DOHH2 (cell line): ENCODE measurements at regions not wholly inside any gene's neighbourhood (a gene's known extent, or its start where the extent isn't known, plus 50 kb on each side); places are given as distances from the start of the nearest gene placed in this dataset.

ENCODE experiments used
- H3F3A ChIP-seq: fragments of 200-600 bp; sonication (generic), shearing (Covaris generic); 2 replicates; pipeline ENCODE4 v1.6.0; 2016; ENCODE audit warnings: antibody characterized with exemption, mild to moderate bottlenecking; ENCODE audit not compliant: control insufficient read depth, insufficient read depth
- H3K27ac ChIP-seq: fragments of 200-600 bp; sonication (generic); 2 replicates; pipeline ENCODE4 v1.5.1; 2014; ENCODE audit warnings: low read depth, mild to moderate bottlenecking, low read length, moderate library complexity
- H3K27me3 ChIP-seq: fragments of 200-600 bp; sonication (generic); 2 replicates; pipeline ENCODE4 v1.6.1; 2014; ENCODE audit warnings: mild to moderate bottlenecking, low read length, mixed read lengths; ENCODE audit not compliant: control insufficient read depth
- H3K36me3 ChIP-seq: fragments of 200-600 bp; sonication (generic); 2 replicates; pipeline ENCODE4 v1.6.1; 2014; ENCODE audit warnings: mild to moderate bottlenecking, low read length, moderate library complexity, mixed read lengths; ENCODE audit not compliant: control insufficient read depth
- H3K4me1 ChIP-seq: fragments of 200-600 bp; sonication (generic); 2 replicates; pipeline ENCODE4 v1.6.1; 2014; ENCODE audit warnings: mild to moderate bottlenecking, low read length, mixed read lengths; ENCODE audit not compliant: control insufficient read depth
- H3K4me2 ChIP-seq: fragments of 200-600 bp; sonication (generic); 2 replicates; pipeline ENCODE4 v1.6.0; 2014; ENCODE audit warnings: mild to moderate bottlenecking, low read length, moderate library complexity
- H3K4me3 ChIP-seq: fragments of 200-600 bp; sonication (generic); 2 replicates; pipeline ENCODE4 v1.5.1; 2014; ENCODE audit warnings: mild to moderate bottlenecking, low read length, mixed read lengths
- H3K79me2 ChIP-seq: fragments of 200-600 bp; sonication (generic); 2 replicates; pipeline ENCODE4 v1.6.1; 2014; ENCODE audit warnings: mild to moderate bottlenecking, low read length, mixed read lengths; ENCODE audit not compliant: control insufficient read depth
- H3K9me2 ChIP-seq: fragments of 200-600 bp; sonication (generic); replicated peaks from 2 replicates; pipeline ENCODE4 v1.6.1; 2014; ENCODE audit warnings: mild to moderate bottlenecking, low read length, mixed read lengths; ENCODE audit not compliant: control insufficient read depth
- H3K9me3 ChIP-seq: fragments of 200-600 bp; sonication (generic); 2 replicates; pipeline ENCODE4 v1.6.1; 2014; ENCODE audit warnings: antibody characterized with exemption, low read length, mixed read lengths; ENCODE audit not compliant: control insufficient read depth, insufficient read depth
- H4K20me1 ChIP-seq: fragments of 200-600 bp; sonication (generic); 2 replicates; pipeline ENCODE4 v1.6.0; 2014; ENCODE audit warnings: low read depth, mild to moderate bottlenecking, antibody characterized with exemption, low read length, moderate library complexity; ENCODE audit not compliant: control insufficient read depth, insufficient read depth
- EZH2phosphoT487 ChIP-seq: fragments of 200-600 bp; sonication (generic); IDR thresholded peaks from 2 replicates; pipeline ENCODE4 v1.6.1; 2017; ENCODE audit warnings: borderline replicate concordance, mild to moderate bottlenecking, antibody characterized with exemption, low read length, moderate library complexity, mixed read lengths
- TF ChIP-seq, protein P1 (sequence below): fragments of 200-600 bp; sonication (generic); IDR thresholded peaks from one replicate; pipeline ENCODE4 v1.5.1; 2014; ENCODE audit warnings: antibody characterized with exemption, mild to moderate bottlenecking, low read depth, low read length; ENCODE audit not compliant: poor library complexity, severe bottlenecking

DNA sequence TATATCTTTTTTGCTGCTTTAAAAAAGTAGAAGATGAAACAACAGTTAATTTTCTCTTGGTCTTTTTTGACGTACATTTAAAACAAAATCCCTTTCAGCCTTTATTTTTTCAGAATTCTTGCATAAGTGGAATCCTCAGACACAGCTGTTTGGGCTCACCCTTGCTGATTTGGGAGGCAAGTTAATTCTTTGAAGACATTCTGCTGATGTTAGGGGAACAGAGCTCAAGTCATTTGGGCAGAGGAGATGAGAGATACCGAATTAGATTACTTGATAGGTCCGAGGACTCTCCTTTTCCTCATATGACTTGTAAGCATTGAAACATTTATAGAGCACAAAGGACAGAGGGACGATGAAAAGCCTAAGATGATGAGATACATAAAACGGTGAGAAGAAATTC lies 567.9 kb upstream of the CITED2 start:
- Histone ChIP-seq H3K9me3 (no peaks in the 10 kb centered on the region), H3K9me2 (no peaks in the 10 kb centered on the region), H3K79me2 (no peaks in the 10 kb centered on the region), H3K27ac (no peak overlapping the region), H3K4me1 (no peaks in the 10 kb centered on the region), H3K36me3 (no peaks in the 10 kb centered on the region), H4K20me1 (no peaks in the 10 kb centered on the region), H3F3A (no peaks in the 10 kb centered on the region), H3K4me3 (no peak overlapping the region), H3K4me2 (no peak overlapping the region), H3K27me3 (no peaks in the 10 kb centered on the region)
- TF ChIP-seq, protein P1, sequence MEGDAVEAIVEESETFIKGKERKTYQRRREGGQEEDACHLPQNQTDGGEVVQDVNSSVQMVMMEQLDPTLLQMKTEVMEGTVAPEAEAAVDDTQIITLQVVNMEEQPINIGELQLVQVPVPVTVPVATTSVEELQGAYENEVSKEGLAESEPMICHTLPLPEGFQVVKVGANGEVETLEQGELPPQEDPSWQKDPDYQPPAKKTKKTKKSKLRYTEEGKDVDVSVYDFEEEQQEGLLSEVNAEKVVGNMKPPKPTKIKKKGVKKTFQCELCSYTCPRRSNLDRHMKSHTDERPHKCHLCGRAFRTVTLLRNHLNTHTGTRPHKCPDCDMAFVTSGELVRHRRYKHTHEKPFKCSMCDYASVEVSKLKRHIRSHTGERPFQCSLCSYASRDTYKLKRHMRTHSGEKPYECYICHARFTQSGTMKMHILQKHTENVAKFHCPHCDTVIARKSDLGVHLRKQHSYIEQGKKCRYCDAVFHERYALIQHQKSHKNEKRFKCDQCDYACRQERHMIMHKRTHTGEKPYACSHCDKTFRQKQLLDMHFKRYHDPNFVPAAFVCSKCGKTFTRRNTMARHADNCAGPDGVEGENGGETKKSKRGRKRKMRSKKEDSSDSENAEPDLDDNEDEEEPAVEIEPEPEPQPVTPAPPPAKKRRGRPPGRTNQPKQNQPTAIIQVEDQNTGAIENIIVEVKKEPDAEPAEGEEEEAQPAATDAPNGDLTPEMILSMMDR, result no peak
- TF ChIP-seq EZH2phosphoT487, result no peak

- Histone ChIP-seq H3K36me3 (no peaks in the 10 kb centered on the region), H3K4me3 (no peak overlapping the region), H3K4me2 (no peak overlapping the region), H3K27me3 (no peaks in the 10 kb centered on the region), H3K4me1 (no peaks in the 10 kb centered on the region), H3F3A (no peaks in the 10 kb centered on the region), H4K20me1 (no peaks in the 10 kb centered on the region), H3K79me2 (no peaks in the 10 kb centered on the region), H3K9me2 (no peaks in the 10 kb centered on the region), H3K27ac (no peak overlapping the region), H3K9me3 (no peaks in the 10 kb centered on the region)
- TF ChIP-seq, protein P1, result no peak
- no peak for TF ChIP-seq EZH2phosphoT487
These were observed 567.4 kb upstream of the CITED2 start for GRCh38 chr6:139941826-139942225.

- no peak overlapping the region for H3K27ac ChIP-seq
- no peaks in the 10 kb centered on the region for H3K9me3 ChIP-seq
- no peaks in the 10 kb centered on the region for H3K9me2 ChIP-seq
- no peak overlapping the region for H3K4me3 ChIP-seq
- TF ChIP-seq, protein P1, result no peak
- no peak for TF ChIP-seq EZH2phosphoT487
- no peaks in the 10 kb centered on the region for H3K4me1 ChIP-seq
- H3K4me2 ChIP-seq, result no peak overlapping the region
- no peaks in the 10 kb centered on the region for H4K20me1 ChIP-seq
- no peaks in the 10 kb centered on the region for H3F3A ChIP-seq
- H3K79me2 ChIP-seq, result no peaks in the 10 kb centered on the region
- no peaks in the 10 kb centered on the region for H3K27me3 ChIP-seq
- no peaks in the 10 kb centered on the region for H3K36me3 ChIP-seq
These were observed 566.6 kb upstream of the CITED2 start for GRCh38 chr6:139940741-139941729.
